Muscle of back (tissue), 3 donors: ENCODE measurements at regions not wholly inside any gene's neighbourhood (a gene's known extent, or its start where the extent isn't known, plus 50 kb on each side); places are given as distances from the start of the nearest gene placed in this dataset.
"Not testable (repeated sequence)": the region's sequence is repeated elsewhere in the genome, so short reads cannot be mapped to it uniquely, and the experiment has no call there.

Experiments
- DNase-seq, 3 donors: peaks; one replicate each; pipeline versions ENCODE4 v3.0.0 to v3.0.0-alpha.2; 2013

DNA sequence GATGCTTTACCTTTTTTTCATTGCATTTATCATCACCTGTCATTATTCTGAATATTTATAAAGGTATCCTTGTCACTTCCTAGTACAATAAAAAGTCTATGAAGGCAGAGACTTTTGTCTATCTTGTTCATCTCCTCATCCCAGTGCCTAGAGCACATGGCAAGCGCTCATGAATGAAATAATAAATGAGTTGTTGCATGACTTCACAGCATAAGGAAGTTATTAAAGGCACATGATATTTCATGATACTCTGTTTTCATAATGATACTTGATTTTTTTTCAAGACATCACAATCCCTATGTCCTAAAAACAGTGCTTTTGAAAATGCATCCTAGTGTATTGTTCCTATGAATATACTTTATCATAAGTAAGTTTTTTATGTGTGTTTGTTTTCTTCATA lies 310.6 kb upstream of the RSPO3 start:
- peak in 1 of 3 donors; percentile 46 for DNase-seq

DNA sequence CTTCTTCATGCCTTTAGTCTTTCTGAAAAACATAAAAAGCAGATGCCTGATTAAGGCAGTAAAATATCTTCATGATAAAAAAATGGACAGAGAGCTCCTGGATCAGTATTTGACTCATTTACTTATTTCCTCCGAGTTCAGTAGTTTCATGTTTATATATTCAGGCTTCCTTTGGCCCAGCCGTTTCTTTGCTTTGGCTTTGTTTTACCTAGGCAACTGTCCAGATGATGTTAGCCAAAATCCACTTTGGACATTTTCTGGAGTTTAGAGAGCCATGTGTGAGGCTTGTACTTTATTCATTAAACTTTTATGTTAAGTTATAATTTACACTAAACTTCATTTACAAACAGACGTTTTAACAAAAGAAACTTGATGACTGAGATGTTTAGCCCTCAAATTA lies 307.1 kb upstream of the RSPO3 start:
- peak; percentile 70 to 87 (median 77) for DNase-seq

- peak in 1 of 3 donors; percentile 37 for DNase-seq
Observed at GRCh38 chr6:126812010-126812409, 306.5 kb upstream of the RSPO3 start.

DNA sequence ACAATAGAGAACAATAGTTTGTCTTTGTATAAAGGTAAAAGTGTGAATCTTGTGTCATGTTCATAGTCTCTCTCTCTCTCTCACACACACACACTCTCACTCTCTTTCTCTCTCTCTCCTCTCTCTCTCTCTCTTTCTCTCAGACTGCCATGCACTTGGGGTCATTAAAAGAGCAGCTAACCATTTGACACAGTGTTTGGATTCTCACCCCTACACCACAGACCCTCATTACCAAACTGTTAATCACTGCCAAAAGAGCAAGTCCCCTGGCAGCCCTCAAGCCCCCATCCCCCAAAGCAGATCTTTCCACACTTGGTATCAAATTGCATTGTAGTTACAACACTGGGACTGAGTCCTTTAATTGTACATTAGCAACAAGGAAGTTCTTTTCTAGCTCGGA lies 305.8 kb upstream of the RSPO3 start:
- DNase-seq, result peak in 1 of 3 donors; percentile 34

DNA sequence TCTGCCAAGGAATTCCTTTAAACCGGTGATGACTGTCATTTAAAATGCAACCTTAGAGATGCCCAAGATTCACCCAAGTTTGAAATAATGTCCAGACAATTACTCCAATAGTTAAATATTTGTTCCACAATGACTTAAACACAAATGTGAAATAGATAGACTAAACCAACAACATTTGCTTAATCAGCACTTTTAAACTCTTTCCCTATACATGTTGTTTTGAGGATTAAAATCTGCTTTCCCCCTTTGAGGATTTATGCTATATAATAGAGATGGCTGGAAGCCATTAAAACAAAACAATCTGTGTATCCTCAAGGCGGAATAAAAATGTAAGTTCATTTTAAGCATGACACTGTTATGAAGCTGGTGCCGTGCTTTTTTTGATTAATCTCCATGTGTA lies 297.8 kb upstream of the RSPO3 start:
- no peak for DNase-seq

- DNase-seq, result no peak
Observed at GRCh38 chr6:126821706-126822105, 296.8 kb upstream of the RSPO3 start.

- DNase-seq, result no peak
Observed at GRCh38 chr6:126824226-126824625, 294.2 kb upstream of the RSPO3 start.

DNA sequence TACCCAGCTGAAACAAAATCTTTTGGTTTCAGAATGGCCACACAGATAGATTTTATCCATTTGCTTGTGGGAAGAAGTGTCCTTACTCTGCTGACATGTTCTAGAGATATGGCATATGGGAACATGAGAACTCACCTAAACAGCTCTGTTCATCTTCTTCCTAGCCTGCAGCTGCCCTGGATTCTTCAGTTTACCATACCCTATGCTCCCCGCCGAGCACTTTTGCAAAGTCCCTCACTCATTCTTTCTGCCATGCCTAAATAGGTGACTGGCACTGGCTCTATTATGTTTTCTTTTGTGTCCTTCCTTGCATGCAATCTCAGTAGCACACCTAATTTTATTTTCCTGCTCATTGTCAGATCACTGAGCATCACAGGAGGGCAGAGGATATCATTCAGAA lies 293.7 kb upstream of the RSPO3 start:
- no peak for DNase-seq

- no peak for DNase-seq
Observed at GRCh38 chr6:126826166-126826714, 292.2 kb upstream of the RSPO3 start.

- no peak for DNase-seq
Observed at GRCh38 chr6:126831461-126831860, 287.0 kb upstream of the RSPO3 start.

GRCh38 chr6:126842769-126843168 lies 275.7 kb upstream of the RSPO3 start:
- no peak for DNase-seq

DNA sequence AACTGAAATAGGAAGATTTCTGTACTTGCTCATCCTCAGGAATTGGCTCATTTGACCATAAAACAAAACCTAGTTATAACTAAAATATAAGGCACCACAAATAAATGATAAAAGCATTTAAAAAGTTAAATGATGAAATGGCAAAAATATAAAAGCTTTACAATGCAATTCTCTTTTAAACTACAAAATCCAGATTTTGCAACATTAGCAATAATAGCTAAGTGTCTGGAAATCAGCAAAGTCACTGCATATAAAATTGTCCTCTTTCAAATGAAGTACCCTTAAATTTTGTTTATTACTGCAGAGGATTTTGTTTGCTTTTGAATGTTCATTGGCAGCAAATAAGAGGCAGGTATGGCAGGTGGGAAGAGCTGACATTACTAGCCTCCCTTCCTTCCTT lies 270.4 kb upstream of the RSPO3 start:
- no peak for DNase-seq

- DNase-seq, result no peak
Observed at GRCh38 chr6:126867641-126868040, 250.8 kb upstream of the RSPO3 start.

GRCh38 chr6:126873351-126873750 lies 245.1 kb upstream of the RSPO3 start:
- DNase-seq, result peak in 2 of 3 donors; percentile 3 to 32

- DNase-seq, result no peak
Observed at GRCh38 chr6:126873791-126874190, 244.7 kb upstream of the RSPO3 start.

DNA sequence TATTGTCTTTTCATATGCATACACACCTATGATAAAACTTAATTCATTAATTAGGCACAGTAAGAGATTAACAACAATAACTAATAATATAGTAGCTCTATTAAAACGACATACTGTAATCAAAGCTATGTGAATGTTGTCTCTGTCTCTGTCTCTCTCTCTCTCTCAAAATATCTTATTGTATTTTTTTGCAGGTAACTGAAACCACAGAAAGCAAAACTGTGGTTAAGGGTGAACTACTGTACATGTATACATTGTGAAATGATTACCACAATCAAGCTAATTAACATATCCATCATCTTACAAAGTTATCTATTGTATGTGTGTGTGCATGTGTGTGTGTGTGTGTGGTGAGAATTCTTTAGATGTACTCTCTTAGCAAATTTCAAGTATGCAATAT lies 242.0 kb upstream of the RSPO3 start:
- no peak for DNase-seq

GRCh38 chr6:126880964-126881363 lies 237.5 kb upstream of the RSPO3 start:
- DNase-seq, result no peak

DNA sequence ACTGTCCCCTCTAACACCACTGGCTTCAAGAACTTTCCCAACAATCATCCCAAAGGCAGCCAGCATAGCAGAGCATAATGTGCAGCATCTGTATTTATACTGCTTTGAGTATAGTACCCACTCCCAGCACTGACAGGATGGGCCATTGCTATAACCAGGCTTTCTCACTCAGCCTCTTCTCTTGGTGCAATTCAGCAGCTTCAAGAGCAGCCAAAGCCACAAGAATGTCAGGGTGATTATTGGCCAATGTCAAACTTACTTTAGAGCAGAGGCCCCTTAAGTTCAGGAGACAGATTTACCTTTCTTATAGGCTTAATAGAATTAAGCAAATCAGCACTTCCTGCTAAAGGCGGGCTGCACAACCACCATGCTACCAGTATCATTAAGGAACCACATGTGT lies 232.4 kb upstream of the RSPO3 start:
- no peak for DNase-seq

DNA sequence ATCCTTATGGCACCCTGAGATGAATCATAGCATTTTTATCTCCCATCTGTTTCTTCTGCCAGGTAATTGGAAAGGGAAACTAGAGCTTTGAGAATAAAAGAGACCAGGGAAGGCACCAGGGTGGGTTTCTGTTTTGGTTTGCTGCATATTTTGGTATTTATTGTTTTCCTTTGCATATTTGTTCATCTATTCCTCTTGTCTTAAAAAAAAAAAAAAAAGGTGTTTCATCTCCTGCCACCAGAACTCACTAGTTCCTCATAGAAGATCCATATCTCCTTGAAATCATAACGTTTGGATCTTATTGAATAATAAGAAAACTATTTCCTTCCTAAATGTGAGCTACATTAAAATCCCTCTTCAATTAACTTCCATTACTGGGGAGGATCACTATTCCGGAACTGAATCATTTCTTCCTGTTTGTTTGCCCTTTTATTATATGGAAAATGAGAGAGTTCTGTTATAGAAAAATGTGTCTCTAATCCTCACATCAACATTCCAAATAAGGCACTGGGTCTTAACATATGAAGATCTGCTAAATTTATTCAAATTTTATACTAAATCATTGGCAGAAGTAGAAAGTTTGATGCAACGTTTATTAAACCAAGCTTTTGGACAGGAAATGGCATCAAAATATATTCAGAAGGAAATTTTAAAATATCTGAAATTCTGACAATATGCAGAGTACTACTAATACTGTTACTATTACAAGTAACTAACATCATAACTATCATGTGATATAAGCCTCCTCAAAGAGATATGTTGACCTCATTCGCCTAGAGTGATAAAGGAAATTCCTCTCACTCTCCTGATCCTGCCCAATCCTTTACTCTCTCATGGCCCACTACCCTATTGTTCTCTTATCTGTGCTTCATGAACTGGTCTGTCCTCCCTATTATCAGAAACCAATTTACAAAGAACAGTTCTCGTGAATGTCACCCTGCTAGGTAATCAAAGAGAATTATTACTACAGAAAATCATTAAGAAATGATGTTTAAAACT lies 229.4 kb upstream of the RSPO3 start:
- DNase-seq, result no peak

DNA sequence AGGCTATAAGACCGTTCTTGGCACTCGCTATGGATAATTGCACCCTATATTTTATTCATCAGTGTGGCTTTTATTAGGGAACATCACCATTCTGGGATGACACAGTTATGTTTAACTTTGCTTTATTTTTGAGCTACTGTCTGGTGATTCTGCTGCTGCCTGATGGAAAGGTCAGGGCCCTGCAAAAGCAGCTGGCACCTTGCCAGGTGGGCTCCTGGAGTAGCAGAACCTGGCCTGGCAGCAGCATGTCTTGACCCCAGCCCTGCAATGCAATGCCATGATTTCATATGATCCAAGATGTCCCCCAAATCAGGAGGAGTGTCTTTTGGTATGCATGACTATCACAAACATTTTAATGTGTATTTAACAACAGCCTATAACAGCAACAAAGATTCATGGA lies 228.4 kb upstream of the RSPO3 start:
- no peak for DNase-seq

DNA sequence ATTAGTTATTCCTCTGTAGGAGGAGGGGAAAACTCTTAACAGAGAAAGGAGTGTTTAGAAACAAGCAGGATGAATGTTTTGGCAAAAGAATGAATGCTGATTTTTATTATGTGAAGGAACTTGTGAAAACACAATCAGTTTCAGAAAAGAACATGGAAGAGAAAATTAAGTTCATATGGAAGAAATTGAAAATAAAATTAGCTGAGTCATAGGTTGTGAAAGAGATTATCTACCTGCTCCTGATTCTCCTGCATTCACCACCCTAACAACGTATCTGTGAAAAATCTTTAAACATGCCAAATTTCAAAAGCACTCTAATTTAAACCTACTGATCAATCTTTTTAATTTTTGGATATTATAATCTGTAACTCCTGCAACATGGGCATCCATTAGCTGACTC lies 227.3 kb upstream of the RSPO3 start:
- DNase-seq, result no peak

DNA sequence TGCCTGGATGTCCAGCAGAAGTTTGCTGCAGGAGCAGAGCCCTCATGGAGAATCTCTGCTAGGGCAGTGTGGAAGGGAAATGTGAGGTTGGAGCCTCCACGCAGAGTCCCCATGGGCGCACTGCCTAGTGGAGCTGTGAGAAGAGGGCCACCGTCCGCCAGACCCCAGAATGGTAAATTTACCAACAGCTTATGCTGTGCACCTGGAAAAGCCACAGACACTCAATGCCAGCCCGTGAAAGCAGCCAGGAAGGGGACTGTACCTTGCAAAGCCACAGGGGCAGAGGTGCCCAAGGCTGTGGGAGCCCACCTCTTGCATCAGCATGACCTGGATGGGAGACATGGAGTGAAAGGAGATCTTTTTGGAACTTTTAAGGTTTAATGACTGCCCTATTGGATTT lies 225.6 kb upstream of the RSPO3 start:
- not testable (repeated sequence) for DNase-seq

DNA sequence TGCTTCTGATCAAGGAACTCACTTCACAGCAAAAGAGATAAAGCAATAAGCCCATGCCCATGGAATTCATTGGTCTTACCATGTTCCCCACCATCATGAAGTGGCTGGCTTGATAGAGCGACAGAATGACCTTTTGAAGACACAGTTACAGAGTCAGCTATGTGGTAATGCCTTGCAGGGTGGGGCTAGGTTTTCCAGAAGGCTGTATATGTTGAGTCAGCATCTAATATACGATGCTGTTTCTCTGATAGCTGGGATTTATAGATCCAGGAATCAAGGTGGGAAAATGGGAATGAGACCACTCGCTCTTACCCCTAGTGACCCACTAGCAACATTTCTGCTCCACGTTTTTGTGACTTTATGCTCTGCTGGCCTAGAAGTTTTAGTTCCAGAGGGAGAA lies 220.7 kb upstream of the RSPO3 start:
- DNase-seq, result no peak
